ENCODE measurements at regions not wholly inside any gene's neighbourhood (a gene's known extent, or its start where the extent isn't known, plus 50 kb on each side); places are given as distances from the start of the nearest gene placed in this dataset.
A peak's percentile ranks its signal among the peaks of the same experiment; 100 is the strongest.

GRCh38 chr6:40845553-40845952 lies 193.5 kb downstream of the UNC5CL start:
- Histone ChIP-seq H4K8ac (ENCODE audit: low read depth, low read length) (no peak overlapping the region), H2BK120ac (ENCODE audit: low read depth, low read length) (no peak overlapping the region), H4K91ac (ENCODE audit: low read depth, low read length, poor library complexity) (no peak overlapping the region), H3K27ac (replicated peaks; ENCODE audit: low read length) (no peak overlapping the region), H3K27me3 (ENCODE audit: control insufficient read depth in 3 of 3, insufficient read depth in 3 of 3, low read depth in 1 of 3, low read length in 3 of 3) (no peaks in the 10 kb centered on the region), H3K4me1 (ENCODE audit: control insufficient read depth in 2 of 2, insufficient read depth in 1 of 2, low read depth in 1 of 2, low read length in 2 of 2) (peaks cover 0 to 1% of the 10 kb centered on the region in 2 donors), H3K4me3 (ENCODE audit: low read length in 2 of 2) (no peak overlapping the region), H2BK5ac (ENCODE audit: low read length) (no peak overlapping the region), H3K9me3 (replicated peaks in 1 of 2; ENCODE audit: control insufficient read depth in 2 of 2, insufficient read depth in 1 of 2, low read depth in 1 of 2, low read length in 2 of 2) (no peaks in the 10 kb centered on the region), H2AFZ (ENCODE audit: low read length) (no peak overlapping the region), H3K79me1 (ENCODE audit: low read depth, low read length) (no peaks in the 10 kb centered on the region), H3K23ac (ENCODE audit: low read depth, low read length, poor library complexity) (no peak overlapping the region), H3K4me2 (ENCODE audit: insufficient read depth, low read length, poor library complexity, severe bottlenecking) (no peak overlapping the region), H3K18ac (ENCODE audit: low read length) (no peak overlapping the region), H3K4ac (ENCODE audit: low read length) (no peak overlapping the region), H2BK15ac (ENCODE audit: low read length) (no peak overlapping the region), H3K14ac (ENCODE audit: low read length) (no peak overlapping the region), H2BK12ac (ENCODE audit: low read length) (no peak overlapping the region), H2AK5ac (ENCODE audit: low read depth, low read length) (no peak overlapping the region), H3K9ac (ENCODE audit: low read depth, low read length, poor library complexity) (no peak overlapping the region), H3K36me3 (replicated peaks in 1 of 2; ENCODE audit: control insufficient read depth in 2 of 2, insufficient read depth in 2 of 2, low read length in 2 of 2) (no peaks in the 10 kb centered on the region)
- no CpG with 5 or more reads among the region's 2 CpGs for WGBS, 2 donors (ENCODE audit: extremely low coverage in 2 of 2, insufficient read length in 2 of 2, insufficient replicate concordance in 1 of 2)
- DNase-seq (ENCODE audit: low spot score): peak; percentile 50

- no peak overlapping the region for H4K8ac ChIP-seq (ENCODE audit: low read depth, low read length)
- H3K27ac ChIP-seq (replicated peaks; ENCODE audit: low read length): no peak overlapping the region
Observed at GRCh38 chr6:40844246-40844645, 194.8 kb downstream of the UNC5CL start.

GRCh38 chr6:40841721-40842120 lies 197.3 kb downstream of the UNC5CL start:
- no peak overlapping the region for H2AK5ac ChIP-seq (ENCODE audit: low read depth, low read length)
- WGBS, 2 donors (ENCODE audit: extremely low coverage in 2 of 2, insufficient read length in 2 of 2, insufficient replicate concordance in 1 of 2): no CpG with 5 or more reads among the region's 2 CpGs
- no peak overlapping the region for H3K9ac ChIP-seq (ENCODE audit: low read depth, low read length, poor library complexity)
- H2BK5ac ChIP-seq (ENCODE audit: low read length): no peak overlapping the region
- no peak overlapping the region for H2AFZ ChIP-seq (ENCODE audit: low read length)
- no peaks in the 10 kb centered on the region for H3K79me1 ChIP-seq (ENCODE audit: low read depth, low read length)
- no peak overlapping the region for H3K14ac ChIP-seq (ENCODE audit: low read length)
- peaks cover 0 to 1% of the 10 kb centered on the region in 2 donors for H3K4me1 ChIP-seq (ENCODE audit: control insufficient read depth in 2 of 2, insufficient read depth in 1 of 2, low read depth in 1 of 2, low read length in 2 of 2)
- no peak overlapping the region for H2BK120ac ChIP-seq (ENCODE audit: low read depth, low read length)
- DNase-seq (ENCODE audit: low spot score): no peak
- H3K36me3 ChIP-seq (replicated peaks in 1 of 2; ENCODE audit: control insufficient read depth in 2 of 2, insufficient read depth in 2 of 2, low read length in 2 of 2): no peaks in the 10 kb centered on the region
- H3K4me2 ChIP-seq (ENCODE audit: insufficient read depth, low read length, poor library complexity, severe bottlenecking): no peak overlapping the region
- no peak overlapping the region for H4K8ac ChIP-seq (ENCODE audit: low read depth, low read length)
- H4K91ac ChIP-seq (ENCODE audit: low read depth, low read length, poor library complexity): no peak overlapping the region
- no peaks in the 10 kb centered on the region for H3K27me3 ChIP-seq (ENCODE audit: control insufficient read depth in 3 of 3, insufficient read depth in 3 of 3, low read depth in 1 of 3, low read length in 3 of 3)
- no peak overlapping the region for H3K4me3 ChIP-seq (ENCODE audit: low read length in 2 of 2)
- H2BK15ac ChIP-seq (ENCODE audit: low read length): no peak overlapping the region
- H3K4ac ChIP-seq (ENCODE audit: low read length): no peak overlapping the region
- H3K27ac ChIP-seq (replicated peaks; ENCODE audit: low read length): no peak overlapping the region
- no peak overlapping the region for H3K18ac ChIP-seq (ENCODE audit: low read length)
- H2BK12ac ChIP-seq (ENCODE audit: low read length): no peak overlapping the region
- no peak overlapping the region for H3K23ac ChIP-seq (ENCODE audit: low read depth, low read length, poor library complexity)
- no peaks in the 10 kb centered on the region for H3K9me3 ChIP-seq (replicated peaks in 1 of 2; ENCODE audit: control insufficient read depth in 2 of 2, insufficient read depth in 1 of 2, low read depth in 1 of 2, low read length in 2 of 2)

More at GRCh38 chr6:40844246-40844645, 194.8 kb downstream of the UNC5CL start:
- Histone ChIP-seq H3K23ac (ENCODE audit: low read depth, low read length, poor library complexity) (no peak overlapping the region), H2AK5ac (ENCODE audit: low read depth, low read length) (no peak overlapping the region), H3K9me3 (replicated peaks in 1 of 2; ENCODE audit: control insufficient read depth in 2 of 2, insufficient read depth in 1 of 2, low read depth in 1 of 2, low read length in 2 of 2) (no peaks in the 10 kb centered on the region), H3K9ac (ENCODE audit: low read depth, low read length, poor library complexity) (no peak overlapping the region), H3K18ac (ENCODE audit: low read length) (no peak overlapping the region), H4K91ac (ENCODE audit: low read depth, low read length, poor library complexity) (no peak overlapping the region), H3K79me1 (ENCODE audit: low read depth, low read length) (no peaks in the 10 kb centered on the region), H3K4ac (ENCODE audit: low read length) (no peak overlapping the region), H2BK5ac (ENCODE audit: low read length) (no peak overlapping the region), H3K36me3 (replicated peaks in 1 of 2; ENCODE audit: control insufficient read depth in 2 of 2, insufficient read depth in 2 of 2, low read length in 2 of 2) (no peaks in the 10 kb centered on the region), H3K14ac (ENCODE audit: low read length) (no peak overlapping the region), H3K4me2 (ENCODE audit: insufficient read depth, low read length, poor library complexity, severe bottlenecking) (no peak overlapping the region), H2AFZ (ENCODE audit: low read length) (no peak overlapping the region), H2BK12ac (ENCODE audit: low read length) (no peak overlapping the region), H2BK15ac (ENCODE audit: low read length) (no peak overlapping the region), H3K4me1 (ENCODE audit: control insufficient read depth in 2 of 2, insufficient read depth in 1 of 2, low read depth in 1 of 2, low read length in 2 of 2) (peaks cover 0 to 1% of the 10 kb centered on the region in 2 donors), H2BK120ac (ENCODE audit: low read depth, low read length) (no peak overlapping the region), H3K27me3 (ENCODE audit: control insufficient read depth in 3 of 3, insufficient read depth in 3 of 3, low read depth in 1 of 3, low read length in 3 of 3) (no peaks in the 10 kb centered on the region), H3K4me3 (ENCODE audit: low read length in 2 of 2) (no peak overlapping the region)
- DNase-seq (ENCODE audit: low spot score): no peak
- no CpG with 5 or more reads among the region's 1 CpG for WGBS, 2 donors (ENCODE audit: extremely low coverage in 2 of 2, insufficient read length in 2 of 2, insufficient replicate concordance in 1 of 2)

- Histone ChIP-seq H3K27me3 (ENCODE audit: control insufficient read depth in 3 of 3, insufficient read depth in 3 of 3, low read depth in 1 of 3, low read length in 3 of 3) (no peaks in the 10 kb centered on the region), H3K4me2 (ENCODE audit: insufficient read depth, low read length, poor library complexity, severe bottlenecking) (no peak overlapping the region), H3K4ac (ENCODE audit: low read length) (no peak overlapping the region), H2AFZ (ENCODE audit: low read length) (no peak overlapping the region), H3K27ac (replicated peaks; ENCODE audit: low read length) (no peak overlapping the region), H2BK12ac (ENCODE audit: low read length) (no peak overlapping the region), H3K14ac (ENCODE audit: low read length) (no peak overlapping the region), H2BK15ac (ENCODE audit: low read length) (no peak overlapping the region), H2BK120ac (ENCODE audit: low read depth, low read length) (no peak overlapping the region), H3K4me1 (ENCODE audit: control insufficient read depth in 2 of 2, insufficient read depth in 1 of 2, low read depth in 1 of 2, low read length in 2 of 2) (no peaks in the 10 kb centered on the region), H3K36me3 (replicated peaks in 1 of 2; ENCODE audit: control insufficient read depth in 2 of 2, insufficient read depth in 2 of 2, low read length in 2 of 2) (no peaks in the 10 kb centered on the region), H3K18ac (ENCODE audit: low read length) (no peak overlapping the region), H2AK5ac (ENCODE audit: low read depth, low read length) (no peak overlapping the region), H3K4me3 (ENCODE audit: low read length in 2 of 2) (no peak overlapping the region), H3K9ac (ENCODE audit: low read depth, low read length, poor library complexity) (no peak overlapping the region), H4K8ac (ENCODE audit: low read depth, low read length) (no peak overlapping the region), H4K91ac (ENCODE audit: low read depth, low read length, poor library complexity) (no peak overlapping the region), H3K23ac (ENCODE audit: low read depth, low read length, poor library complexity) (no peak overlapping the region), H3K9me3 (replicated peaks in 1 of 2; ENCODE audit: control insufficient read depth in 2 of 2, insufficient read depth in 1 of 2, low read depth in 1 of 2, low read length in 2 of 2) (no peaks in the 10 kb centered on the region), H2BK5ac (ENCODE audit: low read length) (no peak overlapping the region), H3K79me1 (ENCODE audit: low read depth, low read length) (no peaks in the 10 kb centered on the region)
- no peak for DNase-seq (ENCODE audit: low spot score)
- WGBS, 2 donors (ENCODE audit: extremely low coverage in 2 of 2, insufficient read length in 2 of 2, insufficient replicate concordance in 1 of 2): no CpG with 5 or more reads among the region's 4 CpGs
Observed at GRCh38 chr6:40832691-40833090, 206.3 kb downstream of the UNC5CL start.
